Hepatocyte (in vitro differentiated cells): ENCODE measurements at regions not wholly inside any gene's neighbourhood (a gene's known extent, or its start where the extent isn't known, plus 50 kb on each side); places are given as distances from the start of the nearest gene placed in this dataset.

Experiments used
- DNase-seq: peaks from one replicate; pipeline ENCODE4 v3.0.0-alpha.2; 2016; ENCODE audit warnings: low spot score
- H2AFZ ChIP-seq: fragments of 200-600 bp; sonication (generic); 2 replicates; pipeline ENCODE4 v1.6.0; 2016; ENCODE audit warnings: antibody characterized with exemption, mild to moderate bottlenecking
- H3K27ac ChIP-seq: fragments of 200-600 bp; sonication (generic); 2 replicates; pipeline ENCODE4 v1.5.1; 2016; ENCODE audit warnings: mild to moderate bottlenecking
- H3K27me3 ChIP-seq: fragments of 200-600 bp; sonication (generic); 2 replicates; pipeline ENCODE4 v1.6.1; 2016
- H3K36me3 ChIP-seq: fragments of 200-600 bp; sonication (generic); replicated peaks from 2 replicates; pipeline ENCODE4 v1.5.1; 2016; ENCODE audit warnings: low read depth; ENCODE audit not compliant: insufficient read depth
- H3K4me1 ChIP-seq: fragments of 200-600 bp; sonication (generic); 2 replicates; pipeline ENCODE4 v1.5.1; 2016; ENCODE audit warnings: mild to moderate bottlenecking, moderate library complexity; ENCODE audit not compliant: insufficient read depth
- H3K4me2 ChIP-seq: fragments of 200-600 bp; sonication (generic); 2 replicates; pipeline ENCODE4 v1.6.0; 2016
- H3K4me3 ChIP-seq: fragments of 200-600 bp; sonication (generic); 2 replicates; pipeline ENCODE4 v1.5.1; 2016; ENCODE audit warnings: mild to moderate bottlenecking
- H3K79me2 ChIP-seq: fragments of 200-600 bp; sonication (generic); 2 replicates; pipeline ENCODE4 v1.6.0; 2017; ENCODE audit warnings: mild to moderate bottlenecking
- H3K9me2 ChIP-seq: fragments of 200-600 bp; sonication (generic); replicated peaks from 2 replicates; pipeline ENCODE4 v1.6.0; 2017; ENCODE audit warnings: mild to moderate bottlenecking; ENCODE audit not compliant: insufficient read depth
- H3K9me3 ChIP-seq: fragments of 200-600 bp; sonication (generic); 2 replicates; pipeline ENCODE4 v1.5.1; 2016; ENCODE audit warnings: low read depth, mild to moderate bottlenecking
- H4K20me1 ChIP-seq: fragments of 200-600 bp; sonication (generic); 2 replicates; pipeline ENCODE4 v1.6.0; 2016; ENCODE audit warnings: mild to moderate bottlenecking; ENCODE audit not compliant: insufficient read depth, poor library complexity, severe bottlenecking
- CTCF ChIP-seq: fragments of 200-600 bp; sonication (generic); IDR thresholded peaks from 2 replicates; pipeline ENCODE4 v1.5.1; 2016; ENCODE audit warnings: antibody characterized with exemption, mild to moderate bottlenecking; ENCODE audit not compliant: poor library complexity
- EZH2 ChIP-seq: fragments of 200-600 bp; sonication (generic); IDR thresholded peaks from 2 replicates; pipeline ENCODE4 v1.6.1; 2016; ENCODE audit warnings: antibody characterized with exemption, mild to moderate bottlenecking, borderline replicate concordance
- EZH2phosphoT487 ChIP-seq: fragments of 200-600 bp; sonication (generic); IDR thresholded peaks from one replicate; pipeline ENCODE4 v1.6.1; 2018; ENCODE audit warnings: antibody characterized with exemption, mild to moderate bottlenecking, low read depth, moderate library complexity; ENCODE audit not compliant: unreplicated experiment, severe bottlenecking
- WGBS: methylation state at CpG from one replicate; pipeline ENCODE4 v1.1.6; 2016; ENCODE audit warnings: low lambda C conversion rate; ENCODE audit errors: missing lambda C conversion rate; 5-methylcytosine and 5-hydroxymethylcytosine counted together

GRCh38 chr20:6855104-6855503 is 87.6 kb downstream of the BMP2 start:
- Histone ChIP-seq H3K27me3 (no peaks in the 10 kb centered on the region), H4K20me1 (no peaks in the 10 kb centered on the region), H3K4me1 (no peaks in the 10 kb centered on the region), H3K4me2 (no peak overlapping the region), H3K27ac (no peak overlapping the region), H2AFZ (no peak overlapping the region), H3K79me2 (no peaks in the 10 kb centered on the region), H3K4me3 (no peak overlapping the region), H3K9me2 (no peaks in the 10 kb centered on the region), H3K9me3 (no peaks in the 10 kb centered on the region), H3K36me3 (no peaks in the 10 kb centered on the region)
- TF ChIP-seq EZH2 (no peak), EZH2phosphoT487 (no peak), CTCF (no peak)
- DNase-seq: no peak
- WGBS: 59% methylated on average over 3 of the region's 3 CpGs

- no peaks in the 10 kb centered on the region for H3K79me2 ChIP-seq
- no peaks in the 10 kb centered on the region for H3K27me3 ChIP-seq
- H3K9me2 ChIP-seq: no peaks in the 10 kb centered on the region
- no peaks in the 10 kb centered on the region for H3K4me1 ChIP-seq
- 75% methylated on average over 1 of the region's 1 CpG for WGBS
- no peaks in the 10 kb centered on the region for H3K9me3 ChIP-seq
- TF ChIP-seq CTCF: no peak
- no peak for TF ChIP-seq EZH2
- TF ChIP-seq EZH2phosphoT487: no peak
- no peak for DNase-seq
- H3K4me2 ChIP-seq: no peak overlapping the region
- no peaks in the 10 kb centered on the region for H4K20me1 ChIP-seq
- H2AFZ ChIP-seq: no peak overlapping the region
- no peak overlapping the region for H3K27ac ChIP-seq
- H3K4me3 ChIP-seq: no peak overlapping the region
- no peaks in the 10 kb centered on the region for H3K36me3 ChIP-seq
Observed at GRCh38 chr20:6855796-6856195, 88.3 kb downstream of the BMP2 start.

- Histone ChIP-seq H4K20me1 (no peaks in the 10 kb centered on the region), H3K9me3 (no peaks in the 10 kb centered on the region), H3K4me3 (no peak overlapping the region), H2AFZ (no peak overlapping the region), H3K27me3 (no peaks in the 10 kb centered on the region), H3K4me1 (no peaks in the 10 kb centered on the region), H3K79me2 (no peaks in the 10 kb centered on the region), H3K4me2 (no peak overlapping the region), H3K36me3 (no peaks in the 10 kb centered on the region), H3K27ac (no peak overlapping the region), H3K9me2 (no peaks in the 10 kb centered on the region)
- TF ChIP-seq EZH2phosphoT487 (no peak), EZH2 (no peak), CTCF (no peak)
- 96% methylated on average over 5 of the region's 5 CpGs for WGBS
- DNase-seq: no peak
Observed at GRCh38 chr20:6857927-6858326, 90.4 kb downstream of the BMP2 start.

GRCh38 chr20:6863355-6863754 is 95.9 kb downstream of the BMP2 start:
- Histone ChIP-seq H4K20me1 (no peaks in the 10 kb centered on the region), H3K79me2 (no peaks in the 10 kb centered on the region), H3K4me3 (no peak overlapping the region), H3K9me3 (no peaks in the 10 kb centered on the region), H3K27me3 (no peaks in the 10 kb centered on the region), H3K4me2 (no peak overlapping the region), H3K36me3 (no peaks in the 10 kb centered on the region), H2AFZ (no peak overlapping the region), H3K27ac (no peak overlapping the region), H3K4me1 (no peaks in the 10 kb centered on the region), H3K9me2 (no peaks in the 10 kb centered on the region)
- DNase-seq: no peak
- TF ChIP-seq CTCF (no peak), EZH2phosphoT487 (no peak), EZH2 (no peak)
- WGBS: 77% methylated on average over 2 of the region's 2 CpGs
